ENCODE measurements at regions not wholly inside any gene's neighbourhood (a gene's known extent, or its start where the extent isn't known, plus 50 kb on each side); places are given as distances from the start of the nearest gene placed in this dataset.

DNA sequence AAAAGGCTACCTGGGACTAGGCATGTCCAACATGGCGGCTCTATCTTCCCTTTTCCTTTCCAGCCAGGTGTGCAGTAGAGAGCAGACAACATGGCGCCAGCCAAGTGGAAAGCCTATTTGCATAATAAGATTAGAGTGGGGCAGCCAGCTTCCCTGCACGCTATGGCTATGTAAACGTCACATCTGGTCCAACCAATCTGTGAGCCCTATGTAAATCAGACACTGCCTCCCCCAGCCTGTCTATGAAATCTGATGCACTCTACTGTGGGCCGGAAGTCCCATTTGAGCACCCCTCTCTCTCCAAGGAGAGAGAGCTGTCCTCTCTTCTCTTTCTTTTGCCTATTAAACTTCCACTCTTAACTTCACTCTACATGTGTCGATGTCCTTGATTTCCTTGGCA is 984.9 kb upstream of the AUTS2 start:
- no peak for ATAC-seq (ENCODE audit: low FRiP score in 2 of 2)
- DNase-seq = no peak
- no peaks in the 10 kb centered on the region for H3K27me3 ChIP-seq
- no peaks in the 10 kb centered on the region for H3K36me3 ChIP-seq
- TF ChIP-seq POLR2A (IDR thresholded peaks at IDR 0.05) = no peak
- TF ChIP-seq EP300 (IDR thresholded peaks at IDR 0.05) = no peak
- TF ChIP-seq POLR2AphosphoS5 (IDR thresholded peaks at IDR 0.05) = no peak
- TF ChIP-seq, protein P1, sequence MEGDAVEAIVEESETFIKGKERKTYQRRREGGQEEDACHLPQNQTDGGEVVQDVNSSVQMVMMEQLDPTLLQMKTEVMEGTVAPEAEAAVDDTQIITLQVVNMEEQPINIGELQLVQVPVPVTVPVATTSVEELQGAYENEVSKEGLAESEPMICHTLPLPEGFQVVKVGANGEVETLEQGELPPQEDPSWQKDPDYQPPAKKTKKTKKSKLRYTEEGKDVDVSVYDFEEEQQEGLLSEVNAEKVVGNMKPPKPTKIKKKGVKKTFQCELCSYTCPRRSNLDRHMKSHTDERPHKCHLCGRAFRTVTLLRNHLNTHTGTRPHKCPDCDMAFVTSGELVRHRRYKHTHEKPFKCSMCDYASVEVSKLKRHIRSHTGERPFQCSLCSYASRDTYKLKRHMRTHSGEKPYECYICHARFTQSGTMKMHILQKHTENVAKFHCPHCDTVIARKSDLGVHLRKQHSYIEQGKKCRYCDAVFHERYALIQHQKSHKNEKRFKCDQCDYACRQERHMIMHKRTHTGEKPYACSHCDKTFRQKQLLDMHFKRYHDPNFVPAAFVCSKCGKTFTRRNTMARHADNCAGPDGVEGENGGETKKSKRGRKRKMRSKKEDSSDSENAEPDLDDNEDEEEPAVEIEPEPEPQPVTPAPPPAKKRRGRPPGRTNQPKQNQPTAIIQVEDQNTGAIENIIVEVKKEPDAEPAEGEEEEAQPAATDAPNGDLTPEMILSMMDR (IDR thresholded peaks at IDR 0.05) = no peak
- H3K27ac ChIP-seq = no peak overlapping the region
- peaks cover 0 to 29% (median 3%) of the 10 kb centered on the region in 4 donors for H3K9me3 ChIP-seq
- H3K4me3 ChIP-seq = no peak overlapping the region
- WGBS, 2 donors = 47 to 63% methylated on average over 6 of the region's 6 CpGs
- H3K4me1 ChIP-seq = no peaks in the 10 kb centered on the region

DNA sequence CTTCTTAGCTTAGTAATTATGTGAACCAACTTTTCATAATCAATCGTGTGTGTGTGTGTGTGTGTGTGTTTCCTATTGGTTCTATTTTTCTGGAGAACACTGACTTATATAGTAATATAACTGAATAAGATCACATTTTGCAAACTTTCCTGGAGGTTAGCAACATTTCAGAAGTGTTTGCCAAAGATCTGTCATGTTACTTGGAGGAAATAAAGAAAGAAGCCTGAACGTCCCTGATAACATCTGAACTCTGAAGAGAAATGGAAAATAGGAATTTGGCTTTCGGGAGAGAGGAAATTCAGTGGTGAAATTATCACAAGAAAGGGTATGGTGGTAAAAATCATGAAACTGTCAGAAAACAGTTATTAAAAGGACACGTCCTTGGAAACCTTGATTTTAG is 984.4 kb upstream of the AUTS2 start:
- no peak for DNase-seq

DNA sequence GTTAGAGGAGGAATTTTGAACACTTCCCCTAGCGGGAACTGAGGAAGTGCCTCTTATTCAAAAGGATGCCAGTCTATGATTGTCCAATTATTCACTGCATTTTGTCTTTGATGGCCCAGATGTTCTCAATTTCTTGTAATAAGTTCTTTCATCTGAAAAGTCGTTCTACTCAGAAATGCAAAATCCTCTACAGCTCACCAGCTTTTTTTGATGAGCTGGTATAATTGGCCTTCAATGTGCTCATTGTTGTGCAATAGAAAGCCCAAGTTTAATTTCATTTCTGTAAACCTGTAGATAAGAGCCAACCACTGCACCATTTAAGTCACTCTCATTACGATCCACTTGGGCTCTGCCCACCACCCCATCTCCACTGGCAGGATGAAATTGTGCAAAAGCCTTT is 978.7 kb upstream of the AUTS2 start:
- no peaks in the 10 kb centered on the region for H3K4me1 ChIP-seq
- ATAC-seq (ENCODE audit: low FRiP score in 2 of 2) (no peak), DNase-seq (no peak)
- no peak overlapping the region for H3K4me3 ChIP-seq
- no peak for TF ChIP-seq POLR2AphosphoS5 (IDR thresholded peaks at IDR 0.05)
- TF ChIP-seq EP300 (IDR thresholded peaks at IDR 0.05) = no peak
- TF ChIP-seq, protein P1 (IDR thresholded peaks at IDR 0.05) = no peak
- no peak for TF ChIP-seq POLR2A (IDR thresholded peaks at IDR 0.05)
- H3K36me3 ChIP-seq = no peaks in the 10 kb centered on the region
- H3K9me3 ChIP-seq = peaks cover 0 to 21% (median 0%) of the 10 kb centered on the region in 4 donors
- no peaks in the 10 kb centered on the region for H3K27me3 ChIP-seq
- H3K27ac ChIP-seq = no peak overlapping the region
- 63 to 70% methylated on average over 3 of the region's 3 CpGs for WGBS, 2 donors

More for the DNA sequence above, 984.4 kb upstream of the AUTS2 start:
- H3K4me3 ChIP-seq = no peak overlapping the region
- no peaks in the 10 kb centered on the region for H3K27me3 ChIP-seq
- peaks cover 0 to 25% (median under 1%) of the 10 kb centered on the region in 4 donors for H3K9me3 ChIP-seq
- no peaks in the 10 kb centered on the region for H3K36me3 ChIP-seq
- no peaks in the 10 kb centered on the region for H3K4me1 ChIP-seq
- ATAC-seq (ENCODE audit: low FRiP score in 2 of 2) = no peak
- WGBS, 2 donors = 13 to 22% methylated on average over 4 of the region's 4 CpGs
- H3K27ac ChIP-seq = no peak overlapping the region
- TF ChIP-seq POLR2AphosphoS5 (IDR thresholded peaks at IDR 0.05) (no peak), POLR2A (IDR thresholded peaks at IDR 0.05) (no peak), EP300 (IDR thresholded peaks at IDR 0.05) (no peak)
- TF ChIP-seq, protein P1 (IDR thresholded peaks at IDR 0.05) = no peak

DNA sequence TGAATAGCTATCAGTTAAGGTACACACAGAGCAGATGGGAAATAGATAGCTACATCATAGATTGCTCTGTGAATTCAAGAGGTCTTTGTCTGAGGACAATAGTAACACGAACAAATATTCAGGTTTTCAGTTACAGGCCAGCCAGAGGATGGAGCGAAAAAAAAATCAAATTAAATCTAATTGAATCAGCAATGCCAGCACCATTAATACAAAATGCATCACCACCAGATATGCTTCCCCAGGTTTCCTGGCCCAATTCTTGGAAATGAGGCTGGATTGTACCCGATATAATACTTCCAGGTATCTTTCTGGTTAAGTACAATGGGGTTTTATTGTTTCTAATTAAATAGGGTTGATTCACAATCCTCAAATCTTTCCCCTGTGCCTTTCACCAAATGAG is 975.8 kb upstream of the AUTS2 start:
- no peaks in the 10 kb centered on the region for H3K4me1 ChIP-seq
- no peak overlapping the region for H3K4me3 ChIP-seq
- peaks cover 0 to 4% (median 0%) of the 10 kb centered on the region in 4 donors for H3K9me3 ChIP-seq
- ATAC-seq (ENCODE audit: low FRiP score in 2 of 2) (no peak), DNase-seq (no peak)
- no peaks in the 10 kb centered on the region for H3K36me3 ChIP-seq
- WGBS, 2 donors = 78 to 88% methylated on average over 3 of the region's 3 CpGs
- H3K27ac ChIP-seq = no peak overlapping the region
- H3K27me3 ChIP-seq = no peaks in the 10 kb centered on the region
- no peak for TF ChIP-seq POLR2A (IDR thresholded peaks at IDR 0.05)
- TF ChIP-seq, protein P1 (IDR thresholded peaks at IDR 0.05) = no peak
- TF ChIP-seq EP300 (IDR thresholded peaks at IDR 0.05) = no peak
- TF ChIP-seq POLR2AphosphoS5 (IDR thresholded peaks at IDR 0.05) = no peak

DNA sequence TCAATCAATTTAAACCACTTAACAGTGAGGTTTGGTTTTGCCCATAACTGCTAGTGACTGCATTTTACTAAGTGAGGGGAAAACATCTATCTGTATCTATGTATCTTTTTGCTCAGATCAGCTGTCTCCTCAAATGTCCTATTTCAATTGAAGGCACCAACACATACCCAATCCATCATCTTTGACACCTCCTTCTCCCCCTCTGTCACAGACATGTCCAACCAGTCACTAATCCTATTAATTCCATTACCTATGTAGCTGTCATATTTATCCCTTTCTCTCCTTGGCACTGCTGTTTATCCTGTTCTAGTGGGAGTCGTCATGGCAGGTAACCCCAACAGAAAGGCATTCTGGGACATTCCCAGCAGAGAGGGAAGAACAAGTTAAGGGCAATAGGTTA is 975.2 kb upstream of the AUTS2 start:
- no peaks in the 10 kb centered on the region for H3K4me1 ChIP-seq
- WGBS, 2 donors = 59 to 70% methylated on average over 1 of the region's 1 CpG
- no peaks in the 10 kb centered on the region for H3K9me3 ChIP-seq
- no peak overlapping the region for H3K4me3 ChIP-seq
- H3K27me3 ChIP-seq = no peaks in the 10 kb centered on the region
- DNase-seq (no peak), ATAC-seq (ENCODE audit: low FRiP score in 2 of 2) (no peak)
- no peak overlapping the region for H3K27ac ChIP-seq
- H3K36me3 ChIP-seq = no peaks in the 10 kb centered on the region
- TF ChIP-seq, protein P1 (IDR thresholded peaks at IDR 0.05) = no peak
- TF ChIP-seq POLR2AphosphoS5 (IDR thresholded peaks at IDR 0.05) = no peak
- TF ChIP-seq EP300 (IDR thresholded peaks at IDR 0.05) = no peak
- TF ChIP-seq POLR2A (IDR thresholded peaks at IDR 0.05) = no peak
